IMR-90 (cell line): ENCODE measurements at regions not wholly inside any gene's neighbourhood (a gene's known extent, or its start where the extent isn't known, plus 50 kb on each side); places are given as distances from the start of the nearest gene placed in this dataset.

Experiments
- BHLHE40 ChIP-seq: fragments of 150-350 bp; IDR thresholded peaks from 2 replicates; pipeline ENCODE4 v1.6.1; 2016; ENCODE audit warnings: mild to moderate bottlenecking, low read depth, low read length
- CEBPB ChIP-seq: IDR thresholded peaks from 2 replicates; pipeline ENCODE4 v1.6.1; 2012; ENCODE audit warnings: low read depth, low read length, improper control_type of control experiment
- CHD1 ChIP-seq: IDR thresholded peaks from 2 replicates; pipeline ENCODE4 v1.6.1; 2012; ENCODE audit warnings: low read depth, low read length, improper control_type of control experiment
- FOS ChIP-seq: fragments of 150-350 bp; IDR thresholded peaks from 2 replicates; pipeline ENCODE4 v1.6.1; 2016; ENCODE audit warnings: low read depth, low read length
- MAFK ChIP-seq: IDR thresholded peaks from 2 replicates; pipeline ENCODE4 v1.6.1; 2012; ENCODE audit warnings: low read depth, low read length, improper control_type of control experiment
- MAZ ChIP-seq: IDR thresholded peaks from 2 replicates; pipeline ENCODE4 v1.6.1; 2012; ENCODE audit warnings: low read depth, mild to moderate bottlenecking, low read length, improper control_type of control experiment, moderate library complexity, borderline replicate concordance
- MXI1 ChIP-seq: IDR thresholded peaks from 2 replicates; pipeline ENCODE4 v1.6.1; 2012; ENCODE audit warnings: low read depth, mild to moderate bottlenecking, low read length, moderate library complexity, borderline replicate concordance
- RAD21 ChIP-seq: IDR thresholded peaks from 2 replicates; pipeline ENCODE4 v1.6.1; 2012; ENCODE audit warnings: low read length, improper control_type of control experiment
- RCOR1 ChIP-seq: IDR thresholded peaks from 2 replicates; pipeline ENCODE4 v1.6.1; 2012; ENCODE audit warnings: mild to moderate bottlenecking, low read length, improper control_type of control experiment; ENCODE audit not compliant: insufficient replicate concordance
- SMC3 ChIP-seq: fragments of 150-350 bp; IDR thresholded peaks from 2 replicates; pipeline ENCODE4 v1.6.1; 2016; ENCODE audit warnings: low read depth, mild to moderate bottlenecking, antibody characterized with exemption, low read length, moderate library complexity
- TF ChIP-seq, protein P1 (sequence below): conservative IDR thresholded peaks from 2 replicates; pipeline ENCODE4 v1.5.1; 2012; ENCODE audit warnings: mild to moderate bottlenecking, low read depth, low read length, improper control_type of control experiment

DNA sequence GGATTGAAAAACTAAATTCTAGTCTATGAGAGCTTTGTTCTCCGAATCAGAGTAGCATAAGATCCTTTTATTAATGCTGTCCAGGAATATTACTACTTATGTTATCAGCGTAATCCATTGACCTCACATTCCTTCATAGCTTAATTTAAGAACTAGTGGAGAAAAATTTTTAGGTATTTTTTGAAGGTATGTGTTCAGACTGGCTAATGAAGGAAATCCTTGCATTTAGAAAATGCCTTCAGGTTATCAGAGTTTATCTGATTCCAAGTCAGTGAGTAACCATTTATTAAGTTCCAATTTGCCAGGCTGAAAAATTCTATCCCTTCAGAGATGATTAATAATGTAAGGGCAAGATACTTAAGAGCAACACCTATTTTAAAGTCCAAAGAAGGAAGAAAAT is 338.2 kb upstream of the B3GALT2 start:
- TF ChIP-seq BHLHE40 (no peak), FOS (no peak), MAZ (no peak), SMC3 (no peak), RCOR1 (no peak), CHD1 (no peak), MAFK (no peak), CEBPB (no peak), MXI1 (no peak), RAD21 (no peak)
- TF ChIP-seq, protein P1, sequence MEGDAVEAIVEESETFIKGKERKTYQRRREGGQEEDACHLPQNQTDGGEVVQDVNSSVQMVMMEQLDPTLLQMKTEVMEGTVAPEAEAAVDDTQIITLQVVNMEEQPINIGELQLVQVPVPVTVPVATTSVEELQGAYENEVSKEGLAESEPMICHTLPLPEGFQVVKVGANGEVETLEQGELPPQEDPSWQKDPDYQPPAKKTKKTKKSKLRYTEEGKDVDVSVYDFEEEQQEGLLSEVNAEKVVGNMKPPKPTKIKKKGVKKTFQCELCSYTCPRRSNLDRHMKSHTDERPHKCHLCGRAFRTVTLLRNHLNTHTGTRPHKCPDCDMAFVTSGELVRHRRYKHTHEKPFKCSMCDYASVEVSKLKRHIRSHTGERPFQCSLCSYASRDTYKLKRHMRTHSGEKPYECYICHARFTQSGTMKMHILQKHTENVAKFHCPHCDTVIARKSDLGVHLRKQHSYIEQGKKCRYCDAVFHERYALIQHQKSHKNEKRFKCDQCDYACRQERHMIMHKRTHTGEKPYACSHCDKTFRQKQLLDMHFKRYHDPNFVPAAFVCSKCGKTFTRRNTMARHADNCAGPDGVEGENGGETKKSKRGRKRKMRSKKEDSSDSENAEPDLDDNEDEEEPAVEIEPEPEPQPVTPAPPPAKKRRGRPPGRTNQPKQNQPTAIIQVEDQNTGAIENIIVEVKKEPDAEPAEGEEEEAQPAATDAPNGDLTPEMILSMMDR, result no peak
